Keratinocyte (primary cell): ENCODE measurements at regions not wholly inside any gene's neighbourhood (a gene's known extent, or its start where the extent isn't known, plus 50 kb on each side); places are given as distances from the start of the nearest gene placed in this dataset.

Experiments
- EZH2 ChIP-seq: IDR thresholded peaks from one replicate; pipeline ENCODE4 v1.6.1; 2012; ENCODE audit warnings: inconsistent platforms, mild to moderate bottlenecking, low read length, moderate library complexity
- TF ChIP-seq, protein P1 (sequence below), 3 experiments: IDR thresholded peaks in 1 of 3; conservative IDR thresholded peaks in 1 of 3; optimal IDR thresholded peaks in 1 of 3; 2 replicates in 2 of 3; 3 replicates in 1 of 3; pipeline versions ENCODE3 to v1.5.1; 2011; ENCODE audit warnings: low read length in 3 of 3, mild to moderate bottlenecking in 3 of 3, moderate library complexity in 2 of 3, control low read depth in 1 of 3, inconsistent platforms in 1 of 3; ENCODE audit not compliant: insufficient read depth in 2 of 3; ENCODE audit errors: extremely low read depth in 1 of 3

DNA sequence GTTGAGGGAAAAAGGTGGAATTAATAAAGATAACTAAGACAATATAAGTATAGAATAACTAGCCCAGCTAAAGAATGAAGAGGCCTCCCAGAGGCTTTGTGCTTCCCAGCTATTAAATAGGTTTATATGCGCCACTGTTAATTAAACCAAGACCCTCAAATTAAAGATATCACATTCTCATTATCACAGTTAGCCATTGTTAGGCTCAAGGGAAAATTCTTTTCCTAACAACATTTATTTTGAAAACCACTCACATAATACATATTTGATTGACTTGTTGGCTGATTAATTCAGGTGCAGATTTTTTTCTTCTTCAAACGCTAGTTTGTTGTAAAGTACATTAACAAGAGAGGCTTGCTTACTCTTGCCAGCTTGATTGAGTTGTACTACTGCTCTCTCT is 216.8 kb upstream of the TRAM1L1 start:
- TF ChIP-seq, protein P1, sequence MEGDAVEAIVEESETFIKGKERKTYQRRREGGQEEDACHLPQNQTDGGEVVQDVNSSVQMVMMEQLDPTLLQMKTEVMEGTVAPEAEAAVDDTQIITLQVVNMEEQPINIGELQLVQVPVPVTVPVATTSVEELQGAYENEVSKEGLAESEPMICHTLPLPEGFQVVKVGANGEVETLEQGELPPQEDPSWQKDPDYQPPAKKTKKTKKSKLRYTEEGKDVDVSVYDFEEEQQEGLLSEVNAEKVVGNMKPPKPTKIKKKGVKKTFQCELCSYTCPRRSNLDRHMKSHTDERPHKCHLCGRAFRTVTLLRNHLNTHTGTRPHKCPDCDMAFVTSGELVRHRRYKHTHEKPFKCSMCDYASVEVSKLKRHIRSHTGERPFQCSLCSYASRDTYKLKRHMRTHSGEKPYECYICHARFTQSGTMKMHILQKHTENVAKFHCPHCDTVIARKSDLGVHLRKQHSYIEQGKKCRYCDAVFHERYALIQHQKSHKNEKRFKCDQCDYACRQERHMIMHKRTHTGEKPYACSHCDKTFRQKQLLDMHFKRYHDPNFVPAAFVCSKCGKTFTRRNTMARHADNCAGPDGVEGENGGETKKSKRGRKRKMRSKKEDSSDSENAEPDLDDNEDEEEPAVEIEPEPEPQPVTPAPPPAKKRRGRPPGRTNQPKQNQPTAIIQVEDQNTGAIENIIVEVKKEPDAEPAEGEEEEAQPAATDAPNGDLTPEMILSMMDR (optimal IDR thresholded peaks at IDR 0.05 in 1 of 3, IDR thresholded peaks at IDR 0.05 in 1 of 3, conservative IDR thresholded peaks at IDR 0.05 in 1 of 3; ENCODE audit: extremely low read depth in 1 of 3, insufficient read depth in 2 of 3, low read length in 3 of 3) = no peak
- TF ChIP-seq EZH2 = no peak
